ENCODE measurements at regions not wholly inside any gene's neighbourhood (a gene's known extent, or its start where the extent isn't known, plus 50 kb on each side); places are given as distances from the start of the nearest gene placed in this dataset.

- DNase-seq (ENCODE audit: low read depth, low spot score) = no peak
- TF ChIP-seq SUZ12 (IDR thresholded peaks at IDR 0.05; ENCODE audit: extremely low read depth, insufficient read depth, insufficient read length) (no peak), YY1 (IDR thresholded peaks at IDR 0.05; ENCODE audit: insufficient read depth, insufficient read length) (no peak), ZNF274 (IDR thresholded peaks at IDR 0.05; ENCODE audit: low read depth, low read length) (no peak)
- no peaks in the 10 kb centered on the region for H3K27me3 ChIP-seq (ENCODE audit: insufficient read depth, insufficient read length)
- H3K36me3 ChIP-seq (ENCODE audit: insufficient read depth, insufficient read length, low read length) = no peaks in the 10 kb centered on the region
- no peak overlapping the region for H3K4me3 ChIP-seq (ENCODE audit: insufficient read length, low read depth)
- H3K4me1 ChIP-seq (ENCODE audit: insufficient read depth, insufficient read length) = no peaks in the 10 kb centered on the region
- H3K9ac ChIP-seq (ENCODE audit: insufficient read length, low read depth) = no peak overlapping the region
- peaks cover 5% of the 10 kb centered on the region for H3K9me3 ChIP-seq (ENCODE audit: insufficient read depth, low read length)
These were observed 325.0 kb downstream of the ADCYAP1 start for GRCh38 chr18:1229634-1230033.

DNA sequence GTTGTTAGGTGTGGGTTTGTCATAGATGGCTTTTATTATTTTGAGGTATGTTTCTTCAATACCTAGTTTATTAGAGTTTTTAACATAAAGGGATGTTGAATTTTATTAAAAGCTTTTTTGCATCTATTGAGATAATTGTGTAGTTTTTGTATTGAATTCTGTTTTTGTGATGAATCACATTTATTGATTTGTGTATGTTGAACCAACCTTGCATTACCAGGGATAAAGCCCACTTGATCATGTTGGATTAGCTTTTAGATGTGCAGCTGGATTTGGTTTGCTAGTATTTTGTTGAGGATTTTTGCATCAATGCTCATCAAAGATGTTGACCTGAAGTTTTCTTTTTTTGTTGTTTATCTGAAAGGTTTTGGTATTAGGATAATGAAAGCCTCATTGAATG is 328.2 kb downstream of the ADCYAP1 start:
- Histone ChIP-seq H3K27me3 (ENCODE audit: insufficient read depth, insufficient read length) (no peaks in the 10 kb centered on the region), H3K9me3 (ENCODE audit: insufficient read depth, low read length) (peaks cover 5% of the 10 kb centered on the region), H3K4me1 (ENCODE audit: insufficient read depth, insufficient read length) (no peaks in the 10 kb centered on the region), H3K36me3 (ENCODE audit: insufficient read depth, insufficient read length, low read length) (no peaks in the 10 kb centered on the region), H3K9ac (ENCODE audit: insufficient read length, low read depth) (no peak overlapping the region), H3K4me3 (ENCODE audit: insufficient read length, low read depth) (no peak overlapping the region)
- TF ChIP-seq ZNF274 (IDR thresholded peaks at IDR 0.05; ENCODE audit: low read depth, low read length) = no peak
- no peak for TF ChIP-seq SUZ12 (IDR thresholded peaks at IDR 0.05; ENCODE audit: extremely low read depth, insufficient read depth, insufficient read length)
- no peak for TF ChIP-seq YY1 (IDR thresholded peaks at IDR 0.05; ENCODE audit: insufficient read depth, insufficient read length)
- DNase-seq (ENCODE audit: low read depth, low spot score) = no peak

- Histone ChIP-seq H3K36me3 (ENCODE audit: insufficient read depth, insufficient read length, low read length) (no peaks in the 10 kb centered on the region), H3K4me3 (ENCODE audit: insufficient read length, low read depth) (no peak overlapping the region), H3K9ac (ENCODE audit: insufficient read length, low read depth) (no peak overlapping the region), H3K4me1 (ENCODE audit: insufficient read depth, insufficient read length) (no peaks in the 10 kb centered on the region), H3K9me3 (ENCODE audit: insufficient read depth, low read length) (no peaks in the 10 kb centered on the region; the same call in 1 of the 2 replicates), H3K27me3 (ENCODE audit: insufficient read depth, insufficient read length) (no peaks in the 10 kb centered on the region)
- TF ChIP-seq SUZ12 (IDR thresholded peaks at IDR 0.05; ENCODE audit: extremely low read depth, insufficient read depth, insufficient read length) (no peak), ZNF274 (IDR thresholded peaks at IDR 0.05; ENCODE audit: low read depth, low read length) (no peak), YY1 (IDR thresholded peaks at IDR 0.05; ENCODE audit: insufficient read depth, insufficient read length) (no peak)
- DNase-seq (ENCODE audit: low read depth, low spot score) = no peak
These were observed 336.0 kb downstream of the ADCYAP1 start for GRCh38 chr18:1240701-1241100.

GRCh38 chr18:1244397-1245122 is 339.9 kb downstream of the ADCYAP1 start:
- no peaks in the 10 kb centered on the region for H3K36me3 ChIP-seq (ENCODE audit: insufficient read depth, insufficient read length, low read length)
- no peak overlapping the region for H3K9ac ChIP-seq (ENCODE audit: insufficient read length, low read depth)
- DNase-seq (ENCODE audit: low read depth, low spot score) = no peak
- H3K9me3 ChIP-seq (ENCODE audit: insufficient read depth, low read length) = no peaks in the 10 kb centered on the region
- H3K4me3 ChIP-seq (ENCODE audit: insufficient read length, low read depth) = no peak overlapping the region
- no peak for TF ChIP-seq ZNF274 (IDR thresholded peaks at IDR 0.05; ENCODE audit: low read depth, low read length)
- no peaks in the 10 kb centered on the region for H3K27me3 ChIP-seq (ENCODE audit: insufficient read depth, insufficient read length)
- H3K4me1 ChIP-seq (ENCODE audit: insufficient read depth, insufficient read length) = no peaks in the 10 kb centered on the region

DNA sequence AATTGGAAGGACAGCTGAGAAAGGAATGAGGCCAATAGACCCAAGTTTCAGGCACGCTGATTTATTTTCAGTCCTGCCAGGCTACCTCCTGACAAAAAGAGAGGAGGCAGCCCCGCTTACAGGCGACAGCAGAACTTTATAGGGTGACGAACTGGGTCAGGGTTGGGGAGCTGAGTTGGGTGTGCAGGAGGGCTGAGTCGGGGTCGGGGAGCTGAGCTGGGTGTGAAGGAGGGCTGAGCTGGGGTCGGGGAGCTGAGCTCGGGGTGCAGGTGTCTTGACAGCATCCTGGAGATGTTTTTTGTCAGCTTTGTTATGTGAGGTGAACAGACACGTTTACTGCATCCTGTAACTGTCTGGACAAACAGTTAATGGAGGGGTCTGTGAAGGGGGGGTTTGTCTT is 342.2 kb downstream of the ADCYAP1 start:
- TF ChIP-seq ZNF274 (IDR thresholded peaks at IDR 0.05; ENCODE audit: low read depth, low read length) = no peak
- no peak for TF ChIP-seq SUZ12 (IDR thresholded peaks at IDR 0.05; ENCODE audit: extremely low read depth, insufficient read depth, insufficient read length)
- no peak for TF ChIP-seq YY1 (IDR thresholded peaks at IDR 0.05; ENCODE audit: insufficient read depth, insufficient read length)
- Histone ChIP-seq H3K9ac (ENCODE audit: insufficient read length, low read depth) (no peak overlapping the region), H3K4me3 (ENCODE audit: insufficient read length, low read depth) (no peak overlapping the region), H3K4me1 (ENCODE audit: insufficient read depth, insufficient read length) (no peaks in the 10 kb centered on the region), H3K9me3 (ENCODE audit: insufficient read depth, low read length) (no peaks in the 10 kb centered on the region), H3K27me3 (ENCODE audit: insufficient read depth, insufficient read length) (no peaks in the 10 kb centered on the region), H3K36me3 (ENCODE audit: insufficient read depth, insufficient read length, low read length) (no peaks in the 10 kb centered on the region)
- DNase-seq (ENCODE audit: low read depth, low spot score) = no peak

GRCh38 chr18:1252534-1252933 is 347.9 kb downstream of the ADCYAP1 start:
- Histone ChIP-seq H3K36me3 (ENCODE audit: insufficient read depth, insufficient read length, low read length) (no peaks in the 10 kb centered on the region), H3K4me3 (ENCODE audit: insufficient read length, low read depth) (no peak overlapping the region), H3K4me1 (ENCODE audit: insufficient read depth, insufficient read length) (no peaks in the 10 kb centered on the region), H3K9me3 (ENCODE audit: insufficient read depth, low read length) (no peaks in the 10 kb centered on the region), H3K27me3 (ENCODE audit: insufficient read depth, insufficient read length) (no peaks in the 10 kb centered on the region), H3K9ac (ENCODE audit: insufficient read length, low read depth) (no peak overlapping the region)
- DNase-seq (ENCODE audit: low read depth, low spot score) = no peak
- no peak for TF ChIP-seq ZNF274 (IDR thresholded peaks at IDR 0.05; ENCODE audit: low read depth, low read length)
- no peak for TF ChIP-seq SUZ12 (IDR thresholded peaks at IDR 0.05; ENCODE audit: extremely low read depth, insufficient read depth, insufficient read length)
- no peak for TF ChIP-seq YY1 (IDR thresholded peaks at IDR 0.05; ENCODE audit: insufficient read depth, insufficient read length)

DNA sequence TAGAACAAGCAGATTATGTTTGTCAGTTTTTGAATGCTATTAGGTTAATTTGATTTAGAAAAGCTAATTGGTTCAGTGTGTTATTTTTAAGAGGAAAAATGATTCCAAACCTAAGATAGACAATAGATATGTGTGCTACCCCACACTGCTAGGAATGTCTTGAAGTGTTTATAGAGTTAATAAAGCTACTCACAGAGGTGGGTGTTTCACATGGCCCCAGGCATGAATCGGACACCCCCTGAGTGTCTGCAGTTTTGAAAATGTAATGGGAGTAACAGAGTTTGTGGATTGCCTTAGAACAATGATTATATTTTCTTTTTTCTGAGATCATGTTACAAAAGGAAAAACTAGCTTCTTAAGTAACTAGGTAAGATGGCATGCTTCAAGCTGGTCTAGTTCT is 348.3 kb downstream of the ADCYAP1 start:
- no peaks in the 10 kb centered on the region for H3K9me3 ChIP-seq (ENCODE audit: insufficient read depth, low read length)
- no peak overlapping the region for H3K9ac ChIP-seq (ENCODE audit: insufficient read length, low read depth)
- no peaks in the 10 kb centered on the region for H3K4me1 ChIP-seq (ENCODE audit: insufficient read depth, insufficient read length)
- no peak overlapping the region for H3K4me3 ChIP-seq (ENCODE audit: insufficient read length, low read depth)
- DNase-seq (ENCODE audit: low read depth, low spot score) = no peak
- H3K36me3 ChIP-seq (ENCODE audit: insufficient read depth, insufficient read length, low read length) = no peaks in the 10 kb centered on the region
- no peak for TF ChIP-seq ZNF274 (IDR thresholded peaks at IDR 0.05; ENCODE audit: low read depth, low read length)
- no peak for TF ChIP-seq SUZ12 (IDR thresholded peaks at IDR 0.05; ENCODE audit: extremely low read depth, insufficient read depth, insufficient read length)
- TF ChIP-seq YY1 (IDR thresholded peaks at IDR 0.05; ENCODE audit: insufficient read depth, insufficient read length) = no peak
- no peaks in the 10 kb centered on the region for H3K27me3 ChIP-seq (ENCODE audit: insufficient read depth, insufficient read length)

Data from NT2/D1 (cell line).